Neural progenitor cell (in vitro differentiated cells): ENCODE measurements at regions not wholly inside any gene's neighbourhood (a gene's known extent, or its start where the extent isn't known, plus 50 kb on each side); places are given as distances from the start of the nearest gene placed in this dataset.

Source experiments
- DNase-seq: peaks from one replicate; pipeline ENCODE4 v3.0.0-alpha.2; 2016; ENCODE audit warnings: low spot score
- H2AFZ ChIP-seq: fragments of 200-600 bp; sonication (generic); replicated peaks from 2 replicates; pipeline ENCODE4 v1.6.1; 2016; ENCODE audit warnings: antibody characterized with exemption
- H3F3A ChIP-seq: fragments of 200-600 bp; sonication (generic); 2 replicates; pipeline ENCODE4 v1.6.1; 2016; ENCODE audit warnings: antibody characterized with exemption, low read depth
- H3K27ac ChIP-seq: fragments of 200-600 bp; sonication (generic); 2 replicates; pipeline ENCODE4 v1.5.1; 2016; ENCODE audit warnings: mild to moderate bottlenecking
- H3K27me3 ChIP-seq: fragments of 200-600 bp; sonication (generic); 2 replicates; pipeline ENCODE4 v1.6.1; 2016; ENCODE audit warnings: mild to moderate bottlenecking, moderate library complexity
- H3K36me3 ChIP-seq: fragments of 200-600 bp; sonication (generic); 2 replicates; pipeline ENCODE4 v1.5.1; 2016
- H3K4me1 ChIP-seq: fragments of 200-600 bp; sonication (generic); 2 replicates; pipeline ENCODE4 v1.6.1; 2016; ENCODE audit warnings: mixed run types
- H3K4me2 ChIP-seq: fragments of 200-600 bp; sonication (generic); 2 replicates; pipeline ENCODE4 v1.6.1; 2016
- H3K4me3 ChIP-seq: fragments of 200-600 bp; sonication (generic); 2 replicates; pipeline ENCODE4 v1.5.1; 2016
- H3K79me2 ChIP-seq: fragments of 200-600 bp; sonication (generic); 2 replicates; pipeline ENCODE4 v1.6.1; 2016; ENCODE audit warnings: low read depth
- H3K9ac ChIP-seq: fragments of 200-600 bp; sonication (generic); 2 replicates; pipeline ENCODE4 v1.6.1; 2016
- H3K9me3 ChIP-seq: fragments of 200-600 bp; sonication (generic); 2 replicates; pipeline ENCODE4 v1.5.1; 2016; ENCODE audit warnings: low read depth
- H4K20me1 ChIP-seq: fragments of 200-600 bp; sonication (generic); 2 replicates; pipeline ENCODE4 v1.6.1; 2016; ENCODE audit warnings: low read depth
- H3K27ac Mint-ChIP-seq: 3 replicates; pipeline ENCODE4 v1.8.0; 2021; ENCODE audit warnings: mixed read lengths
- H3K27me3 Mint-ChIP-seq: 2 replicates; pipeline ENCODE4 v1.8.0; 2022; ENCODE audit warnings: low read depth, mild to moderate bottlenecking, inconsistent platforms, moderate library complexity, mixed read lengths; ENCODE audit not compliant: insufficient read depth
- H3K36me3 Mint-ChIP-seq: 3 replicates; pipeline ENCODE4 v1.8.0; 2021; ENCODE audit warnings: mixed read lengths
- H3K4me1 Mint-ChIP-seq: 3 replicates; pipeline ENCODE4 v1.8.0; 2021; ENCODE audit warnings: mixed read lengths
- H3K4me3 Mint-ChIP-seq: 3 replicates; pipeline ENCODE4 v1.8.0; 2021; ENCODE audit warnings: mild to moderate bottlenecking, moderate library complexity, mixed read lengths
- H3K9me3 Mint-ChIP-seq: 3 replicates; pipeline ENCODE4 v1.8.0; 2020; ENCODE audit warnings: mixed read lengths
- CTCF ChIP-seq: fragments of 200-600 bp; sonication (generic); IDR thresholded peaks from 2 replicates; pipeline ENCODE4 v1.5.1; 2017; ENCODE audit warnings: antibody characterized with exemption, mild to moderate bottlenecking
- EZH2 ChIP-seq: fragments of 200-600 bp; sonication (generic); IDR thresholded peaks from 2 replicates; pipeline ENCODE4 v1.6.1; 2017; ENCODE audit warnings: antibody characterized with exemption, mild to moderate bottlenecking, moderate library complexity
- EZH2phosphoT487 ChIP-seq: fragments of 200-600 bp; sonication (generic); IDR thresholded peaks from 2 replicates; pipeline ENCODE4 v1.6.1; 2017; ENCODE audit warnings: antibody characterized with exemption

GRCh38 chr11:91308069-91308468 is 916.5 kb upstream of the FAT3 start:
- no peak overlapping the region for H3K27ac ChIP-seq
- H3K9me3 ChIP-seq: no peaks in the 10 kb centered on the region
- H3K27ac Mint-ChIP-seq: no peak overlapping the region
- H3K4me1 Mint-ChIP-seq: peaks cover 5% of the 10 kb centered on the region
- H2AFZ ChIP-seq: no peak overlapping the region
- no peaks in the 10 kb centered on the region for H3K9me3 Mint-ChIP-seq
- H3F3A ChIP-seq: no peaks in the 10 kb centered on the region
- no peak for DNase-seq
- no peaks in the 10 kb centered on the region for H3K36me3 Mint-ChIP-seq
- no peaks in the 10 kb centered on the region for H3K27me3 ChIP-seq
- no peaks in the 10 kb centered on the region for H3K36me3 ChIP-seq
- H3K4me2 ChIP-seq: no peak overlapping the region
- H3K4me3 ChIP-seq: no peak overlapping the region
- no peak overlapping the region for H3K9ac ChIP-seq
- peaks cover 3% of the 10 kb centered on the region for H3K4me1 ChIP-seq
- H3K4me3 Mint-ChIP-seq: no peak overlapping the region
- no peaks in the 10 kb centered on the region for H3K27me3 Mint-ChIP-seq
- no peaks in the 10 kb centered on the region for H4K20me1 ChIP-seq
- H3K79me2 ChIP-seq: no peaks in the 10 kb centered on the region
- no peak for TF ChIP-seq EZH2
- no peak for TF ChIP-seq CTCF
- no peak for TF ChIP-seq EZH2phosphoT487

- Histone ChIP-seq H2AFZ (peak overlapping the region; percentile 34), H3F3A (no peaks in the 10 kb centered on the region), H3K79me2 (no peaks in the 10 kb centered on the region), H3K27me3 (no peaks in the 10 kb centered on the region), H4K20me1 (no peaks in the 10 kb centered on the region), H3K27ac (no peak overlapping the region), H3K36me3 (no peaks in the 10 kb centered on the region), H3K4me3 (no peak overlapping the region), H3K4me1 (peaks cover 3% of the 10 kb centered on the region), H3K4me2 (no peak overlapping the region), H3K9me3 (no peaks in the 10 kb centered on the region), H3K9ac (no peak overlapping the region)
- Mint-ChIP-seq H3K4me3 (no peak overlapping the region), H3K9me3 (no peaks in the 10 kb centered on the region), H3K4me1 (peaks cover 5% of the 10 kb centered on the region), H3K27me3 (no peaks in the 10 kb centered on the region), H3K27ac (no peak overlapping the region), H3K36me3 (no peaks in the 10 kb centered on the region)
- TF ChIP-seq EZH2 (no peak), EZH2phosphoT487 (no peak), CTCF (no peak)
- no peak for DNase-seq
Measured at GRCh38 chr11:91305402-91305801, 919.2 kb upstream of the FAT3 start.

- no peak overlapping the region for H3K4me2 ChIP-seq
Measured at GRCh38 chr11:91303749-91304148, 920.9 kb upstream of the FAT3 start.

More at GRCh38 chr11:91303749-91304148, 920.9 kb upstream of the FAT3 start:
- H3K4me3 Mint-ChIP-seq: no peak overlapping the region
- peaks cover 2% of the 10 kb centered on the region for H3K4me1 Mint-ChIP-seq
- Histone ChIP-seq H3K9ac (no peak overlapping the region), H4K20me1 (no peaks in the 10 kb centered on the region), H3K4me3 (no peak overlapping the region), H3K36me3 (no peaks in the 10 kb centered on the region), H3K27me3 (no peaks in the 10 kb centered on the region), H2AFZ (no peak overlapping the region), H3F3A (no peaks in the 10 kb centered on the region), H3K79me2 (no peaks in the 10 kb centered on the region), H3K27ac (no peak overlapping the region), H3K9me3 (no peaks in the 10 kb centered on the region), H3K4me1 (peaks cover 3% of the 10 kb centered on the region)
- no peaks in the 10 kb centered on the region for H3K27me3 Mint-ChIP-seq
- H3K9me3 Mint-ChIP-seq: no peaks in the 10 kb centered on the region
- DNase-seq: no peak
- H3K36me3 Mint-ChIP-seq: no peaks in the 10 kb centered on the region
- TF ChIP-seq EZH2phosphoT487 (no peak), EZH2 (no peak), CTCF (no peak)
- no peak overlapping the region for H3K27ac Mint-ChIP-seq
